GM12864 (cell line): ENCODE measurements at regions not wholly inside any gene's neighbourhood (a gene's known extent, or its start where the extent isn't known, plus 50 kb on each side); places are given as distances from the start of the nearest gene placed in this dataset.
"Not testable (repeated sequence)": the region's sequence is repeated elsewhere in the genome, so short reads cannot be mapped to it uniquely, and the experiment has no call there.

ENCODE experiments used
- DNase-seq: peaks from one replicate; pipeline ENCODE4 v3.0.0-alpha.2; 2011; ENCODE audit warnings: low read depth
- H3K4me3 ChIP-seq: 2 replicates; pipeline ENCODE4 v1.5.1; 2011; ENCODE audit warnings: mild to moderate bottlenecking, low read depth, low read length, control low read depth
- TF ChIP-seq, protein P1 (sequence below): IDR thresholded peaks from 2 replicates; pipeline ENCODE4 v1.5.1; 2011; ENCODE audit warnings: low read depth, mild to moderate bottlenecking, moderate library complexity, low read length, control low read depth, inconsistent platforms; ENCODE audit errors: missing control alignments

GRCh38 chr2:186934420-186934819, 85.5 kb upstream of the ZSWIM2 start:
- TF ChIP-seq, protein P1, sequence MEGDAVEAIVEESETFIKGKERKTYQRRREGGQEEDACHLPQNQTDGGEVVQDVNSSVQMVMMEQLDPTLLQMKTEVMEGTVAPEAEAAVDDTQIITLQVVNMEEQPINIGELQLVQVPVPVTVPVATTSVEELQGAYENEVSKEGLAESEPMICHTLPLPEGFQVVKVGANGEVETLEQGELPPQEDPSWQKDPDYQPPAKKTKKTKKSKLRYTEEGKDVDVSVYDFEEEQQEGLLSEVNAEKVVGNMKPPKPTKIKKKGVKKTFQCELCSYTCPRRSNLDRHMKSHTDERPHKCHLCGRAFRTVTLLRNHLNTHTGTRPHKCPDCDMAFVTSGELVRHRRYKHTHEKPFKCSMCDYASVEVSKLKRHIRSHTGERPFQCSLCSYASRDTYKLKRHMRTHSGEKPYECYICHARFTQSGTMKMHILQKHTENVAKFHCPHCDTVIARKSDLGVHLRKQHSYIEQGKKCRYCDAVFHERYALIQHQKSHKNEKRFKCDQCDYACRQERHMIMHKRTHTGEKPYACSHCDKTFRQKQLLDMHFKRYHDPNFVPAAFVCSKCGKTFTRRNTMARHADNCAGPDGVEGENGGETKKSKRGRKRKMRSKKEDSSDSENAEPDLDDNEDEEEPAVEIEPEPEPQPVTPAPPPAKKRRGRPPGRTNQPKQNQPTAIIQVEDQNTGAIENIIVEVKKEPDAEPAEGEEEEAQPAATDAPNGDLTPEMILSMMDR: no peak
- DNase-seq: no peak
- H3K4me3 ChIP-seq: no peak overlapping the region

DNA sequence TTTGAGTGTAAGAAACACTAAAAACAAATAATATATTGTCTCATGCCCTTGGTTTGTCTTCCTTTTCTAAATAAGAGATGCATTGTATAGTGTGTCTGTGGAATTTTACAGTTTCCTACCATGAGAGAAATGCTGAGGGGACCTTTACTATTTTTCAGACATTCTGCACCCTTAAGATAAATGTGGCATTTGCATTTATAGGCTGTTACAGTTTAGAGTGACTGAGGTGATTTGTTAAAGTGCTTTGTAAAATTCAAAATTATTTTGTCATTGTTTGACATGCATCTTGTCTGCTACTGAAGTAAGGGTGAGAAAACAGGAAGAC, 78.9 kb upstream of the ZSWIM2 start:
- no peak overlapping the region for H3K4me3 ChIP-seq
- DNase-seq: no peak
- TF ChIP-seq, protein P1: no peak

DNA sequence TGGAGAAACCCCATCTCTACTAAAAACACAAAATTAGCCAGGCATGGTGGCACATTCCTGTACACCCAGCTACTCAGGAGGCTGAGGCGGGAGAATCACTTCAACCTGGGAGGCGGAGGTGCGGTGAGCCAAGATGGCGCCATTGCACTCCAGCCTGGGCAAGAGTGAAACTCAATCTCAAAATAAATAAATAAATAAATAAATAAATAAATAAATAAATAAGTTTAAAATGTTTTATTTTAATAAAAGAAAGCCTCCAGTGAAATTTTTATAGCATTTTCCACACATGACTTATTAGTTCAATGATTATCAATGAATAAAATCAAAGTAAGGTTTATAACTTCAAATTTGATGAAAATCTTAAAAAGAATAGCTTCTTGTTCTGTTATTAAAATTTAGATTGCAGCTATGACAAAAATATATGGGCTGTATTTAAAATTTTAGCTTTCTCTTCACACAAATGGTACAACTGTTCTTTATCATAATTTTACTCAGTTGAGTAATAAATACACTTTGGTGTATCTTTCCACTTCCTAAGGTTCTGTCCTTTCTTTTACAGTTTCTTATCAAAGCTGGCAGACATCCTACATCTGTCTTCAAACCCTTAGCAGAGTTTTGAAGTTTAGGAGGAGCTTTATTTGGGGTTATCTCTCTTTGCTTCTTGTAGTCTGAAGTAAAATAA, 78.4 kb upstream of the ZSWIM2 start:
- no peak for DNase-seq
- no peak overlapping the region for H3K4me3 ChIP-seq
- TF ChIP-seq, protein P1: no peak

DNA sequence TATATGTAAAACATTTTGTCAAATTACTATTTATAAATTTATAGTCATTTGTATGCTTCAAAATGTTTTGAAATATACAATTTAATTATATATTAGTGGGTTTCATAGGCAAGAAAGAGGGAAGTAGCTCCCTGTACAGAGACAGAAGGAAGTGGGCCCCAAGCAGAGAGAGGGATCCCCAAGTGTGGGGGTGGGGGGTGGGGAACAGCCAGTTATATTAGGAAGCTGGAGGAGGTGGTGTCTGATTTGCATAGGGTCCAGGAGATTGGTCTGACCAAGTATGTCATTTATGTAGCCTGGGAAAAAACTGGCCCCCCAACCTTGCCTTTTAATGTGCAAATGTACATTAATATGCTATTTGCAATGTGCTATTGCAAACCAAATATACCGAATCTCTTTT, 76.5 kb upstream of the ZSWIM2 start:
- DNase-seq: no peak

DNA sequence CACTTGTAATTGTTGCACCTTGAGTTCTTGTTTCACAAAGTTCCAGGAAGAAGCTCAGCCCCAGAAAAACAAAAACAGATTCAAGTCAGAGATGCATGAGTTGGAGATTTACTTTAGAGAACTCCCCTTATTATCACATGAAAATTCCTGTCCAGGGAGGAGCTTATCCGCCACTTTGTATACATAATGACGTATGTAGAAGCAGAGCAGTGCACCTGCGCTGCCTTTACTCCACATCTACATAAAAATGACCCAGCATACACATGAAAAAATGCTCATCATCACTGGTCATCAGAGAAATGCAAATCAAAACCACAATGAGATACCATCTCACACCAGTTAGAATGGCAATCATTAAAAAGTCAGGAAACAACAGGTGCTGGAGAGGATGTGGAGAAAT, 73.3 kb upstream of the ZSWIM2 start:
- DNase-seq, H3K4me3 ChIP-seq: not testable (repeated sequence)

More for the DNA sequence above, 76.5 kb upstream of the ZSWIM2 start:
- H3K4me3 ChIP-seq: no peak overlapping the region
- TF ChIP-seq, protein P1: no peak

- TF ChIP-seq, protein P1: no peak
- no peak overlapping the region for H3K4me3 ChIP-seq
- no peak for DNase-seq
Measured at GRCh38 chr2:186919296-186919695, 70.3 kb upstream of the ZSWIM2 start.

- no peak for DNase-seq
- H3K4me3 ChIP-seq: no peak overlapping the region
- TF ChIP-seq, protein P1: no peak
Measured at GRCh38 chr2:186918495-186918894, 69.5 kb upstream of the ZSWIM2 start.

DNA sequence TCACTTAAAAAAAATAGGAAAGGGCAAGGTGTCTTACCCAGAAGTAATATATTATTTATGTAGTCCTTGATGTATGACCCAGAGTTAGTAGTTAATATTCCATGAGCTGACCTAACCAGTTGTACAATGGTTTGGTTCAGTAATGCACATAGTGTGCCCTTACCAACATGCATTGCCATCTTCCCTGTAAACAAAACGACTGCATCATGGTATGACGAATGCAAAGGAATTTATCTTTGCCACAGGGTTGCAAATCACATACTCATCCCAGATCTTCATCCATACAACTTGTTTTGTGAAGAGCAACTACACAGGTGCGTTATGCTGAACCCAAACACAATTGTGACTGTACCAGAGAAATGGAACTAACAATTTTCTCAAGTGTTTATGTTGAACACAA, 68.9 kb upstream of the ZSWIM2 start:
- no peak for DNase-seq
- TF ChIP-seq, protein P1: no peak
- H3K4me3 ChIP-seq: no peak overlapping the region
